NCI-H2196 (cell line): ENCODE measurements at regions not wholly inside any gene's neighbourhood (a gene's known extent, or its start where the extent isn't known, plus 50 kb on each side); places are given as distances from the start of the nearest gene placed in this dataset.

Source experiments
- DNase-seq: peaks from one replicate; lab custom pipeline; 2025; ENCODE audit not compliant: unreplicated experiment; lab: John Stamatoyannopoulos, UW

GRCh38 chr4:166460769-166461550 lies 587.9 kb downstream of the TLL1 start:
- no peak for DNase-seq

- no peak for DNase-seq
These were observed 608.0 kb downstream of the TLL1 start for GRCh38 chr4:166481055-166481454.

GRCh38 chr4:166481739-166482138 lies 608.7 kb downstream of the TLL1 start:
- DNase-seq, result no peak

- no peak for DNase-seq
These were observed 609.7 kb downstream of the TLL1 start for GRCh38 chr4:166482758-166483157.

GRCh38 chr4:166491635-166492034 lies 618.6 kb downstream of the TLL1 start:
- DNase-seq, result no peak

GRCh38 chr4:166493924-166494345 lies 620.9 kb downstream of the TLL1 start:
- DNase-seq, result no peak

GRCh38 chr4:166498546-166498945 lies 625.5 kb downstream of the TLL1 start:
- DNase-seq, result no peak

GRCh38 chr4:166499820-166500219 lies 626.8 kb downstream of the TLL1 start:
- no peak for DNase-seq

- no peak for DNase-seq
These were observed 628.9 kb downstream of the TLL1 start for GRCh38 chr4:166501941-166502382.

GRCh38 chr4:166502660-166503059 lies 629.6 kb downstream of the TLL1 start:
- DNase-seq, result no peak

GRCh38 chr4:166506051-166506450 lies 633.0 kb downstream of the TLL1 start:
- DNase-seq, result no peak

GRCh38 chr4:166512267-166512666 lies 639.2 kb downstream of the TLL1 start:
- no peak for DNase-seq

- no peak for DNase-seq
These were observed 645.3 kb downstream of the TLL1 start for GRCh38 chr4:166518315-166518714.

- DNase-seq, result no peak
These were observed 645.7 kb downstream of the TLL1 start for GRCh38 chr4:166518776-166519175.

GRCh38 chr4:166519774-166520173 lies 646.7 kb downstream of the TLL1 start:
- no peak for DNase-seq

- no peak for DNase-seq
These were observed 654.5 kb downstream of the TLL1 start for GRCh38 chr4:166527500-166527899.

GRCh38 chr4:166531703-166532102 lies 658.7 kb downstream of the TLL1 start:
- DNase-seq, result no peak

- DNase-seq, result no peak
These were observed 662.8 kb downstream of the TLL1 start for GRCh38 chr4:166535865-166536264.

- DNase-seq, result no peak
These were observed 665.5 kb downstream of the TLL1 start for GRCh38 chr4:166538491-166539005.

- DNase-seq, result no peak
These were observed 673.0 kb downstream of the TLL1 start for GRCh38 chr4:166546009-166546408.

- DNase-seq, result no peak
These were observed 656.7 kb downstream of the SPOCK3 start for GRCh38 chr4:166577639-166578038.

GRCh38 chr4:166585491-166585890 lies 648.8 kb downstream of the SPOCK3 start:
- DNase-seq, result no peak
